ENCODE measurements at regions not wholly inside any gene's neighbourhood (a gene's known extent, or its start where the extent isn't known, plus 50 kb on each side); places are given as distances from the start of the nearest gene placed in this dataset.

GRCh38 chr5:18305288-18305924 lies 671.1 kb downstream of the TAF11L14 start:
- H3K4me2 ChIP-seq, result no peak overlapping the region
- no peak for TF ChIP-seq Cebpa-rat (IDR thresholded peaks at IDR 0.05)
- H3K4me3 ChIP-seq, result no peak overlapping the region
- H3K4me1 ChIP-seq, result no peaks in the 10 kb centered on the region
- H3K9me3 ChIP-seq, result peaks cover 10% of the 10 kb centered on the region
- no peaks in the 10 kb centered on the region for H4K20me1 ChIP-seq
- no peaks in the 10 kb centered on the region for H3K27me3 ChIP-seq
- H3K36me3 ChIP-seq, result no peaks in the 10 kb centered on the region
- no peak overlapping the region for H3K9ac ChIP-seq
- no peak overlapping the region for H3K27ac ChIP-seq

GRCh38 chr5:18311266-18311665 lies 677.0 kb downstream of the TAF11L14 start:
- H4K20me1 ChIP-seq, result no peaks in the 10 kb centered on the region
- H3K9ac ChIP-seq, result no peak overlapping the region
- TF ChIP-seq Cebpa-rat (IDR thresholded peaks at IDR 0.05), result no peak
- H3K4me1 ChIP-seq, result no peaks in the 10 kb centered on the region
- H3K9me3 ChIP-seq, result peaks cover 10% of the 10 kb centered on the region
- H3K4me2 ChIP-seq, result no peak overlapping the region
- H3K4me3 ChIP-seq, result no peak overlapping the region
- H3K36me3 ChIP-seq, result no peaks in the 10 kb centered on the region
- no peak overlapping the region for H3K27ac ChIP-seq
- no peaks in the 10 kb centered on the region for H3K27me3 ChIP-seq

GRCh38 chr5:18312016-18312415 lies 677.8 kb downstream of the TAF11L14 start:
- no peaks in the 10 kb centered on the region for H4K20me1 ChIP-seq
- no peak overlapping the region for H3K9ac ChIP-seq
- H3K36me3 ChIP-seq, result no peaks in the 10 kb centered on the region
- no peak for TF ChIP-seq Cebpa-rat (IDR thresholded peaks at IDR 0.05)
- no peak overlapping the region for H3K4me2 ChIP-seq
- peaks cover 10% of the 10 kb centered on the region for H3K9me3 ChIP-seq
- H3K4me3 ChIP-seq, result no peak overlapping the region
- H3K27me3 ChIP-seq, result no peaks in the 10 kb centered on the region
- no peak overlapping the region for H3K27ac ChIP-seq
- no peaks in the 10 kb centered on the region for H3K4me1 ChIP-seq

GRCh38 chr5:18314192-18314778 lies 680.0 kb downstream of the TAF11L14 start:
- no peak overlapping the region for H3K4me2 ChIP-seq
- H3K27me3 ChIP-seq, result no peaks in the 10 kb centered on the region
- H3K4me1 ChIP-seq, result no peaks in the 10 kb centered on the region
- H3K4me3 ChIP-seq, result no peak overlapping the region
- TF ChIP-seq Cebpa-rat (IDR thresholded peaks at IDR 0.05), result no peak
- peaks cover 4% of the 10 kb centered on the region for H3K9me3 ChIP-seq
- H4K20me1 ChIP-seq, result no peaks in the 10 kb centered on the region
- no peak overlapping the region for H3K9ac ChIP-seq
- H3K36me3 ChIP-seq, result no peaks in the 10 kb centered on the region
- H3K27ac ChIP-seq, result no peak overlapping the region

- H3K4me3 ChIP-seq, result no peak overlapping the region
- H3K27me3 ChIP-seq, result no peaks in the 10 kb centered on the region
- no peak for TF ChIP-seq Cebpa-rat (IDR thresholded peaks at IDR 0.05)
- peaks cover 5% of the 10 kb centered on the region; the same call in 1 of the 2 replicates for H3K9me3 ChIP-seq
- H3K4me2 ChIP-seq, result no peak overlapping the region
- H3K36me3 ChIP-seq, result no peaks in the 10 kb centered on the region
- H4K20me1 ChIP-seq, result no peaks in the 10 kb centered on the region
- no peak overlapping the region for H3K27ac ChIP-seq
- H3K9ac ChIP-seq, result no peak overlapping the region
- no peaks in the 10 kb centered on the region for H3K4me1 ChIP-seq
Measured at GRCh38 chr5:18321262-18321942, 687.1 kb downstream of the TAF11L14 start.

- H3K4me3 ChIP-seq, result no peak overlapping the region
- no peak overlapping the region for H3K9ac ChIP-seq
- H3K27me3 ChIP-seq, result no peaks in the 10 kb centered on the region
- no peak overlapping the region for H3K27ac ChIP-seq
- H4K20me1 ChIP-seq, result no peaks in the 10 kb centered on the region
- no peak overlapping the region for H3K4me2 ChIP-seq
- no peak for TF ChIP-seq Cebpa-rat (IDR thresholded peaks at IDR 0.05)
- peaks cover 5% of the 10 kb centered on the region; the same call in 1 of the 2 replicates for H3K9me3 ChIP-seq
- H3K36me3 ChIP-seq, result no peaks in the 10 kb centered on the region
- H3K4me1 ChIP-seq, result no peaks in the 10 kb centered on the region
Measured at GRCh38 chr5:18323891-18324290, 689.6 kb downstream of the TAF11L14 start.

GRCh38 chr5:18325431-18325830 lies 691.2 kb downstream of the TAF11L14 start:
- no peak for TF ChIP-seq Cebpa-rat (IDR thresholded peaks at IDR 0.05)
- Histone ChIP-seq H3K9ac (no peak overlapping the region), H3K4me1 (no peaks in the 10 kb centered on the region), H3K27me3 (no peaks in the 10 kb centered on the region), H3K4me2 (no peak overlapping the region), H3K4me3 (no peak overlapping the region), H3K27ac (no peak overlapping the region), H3K9me3 (peaks cover 5% of the 10 kb centered on the region; the same call in 1 of the 2 replicates), H3K36me3 (no peaks in the 10 kb centered on the region), H4K20me1 (no peaks in the 10 kb centered on the region)

GRCh38 chr5:18329328-18329727 lies 695.1 kb downstream of the TAF11L14 start:
- peaks cover 5% of the 10 kb centered on the region; the same call in 1 of the 2 replicates for H3K9me3 ChIP-seq
- H3K9ac ChIP-seq, result no peak overlapping the region
- no peak overlapping the region for H3K27ac ChIP-seq
- H4K20me1 ChIP-seq, result no peaks in the 10 kb centered on the region
- H3K4me3 ChIP-seq, result no peak overlapping the region
- no peaks in the 10 kb centered on the region for H3K4me1 ChIP-seq
- H3K4me2 ChIP-seq, result no peak overlapping the region
- H3K27me3 ChIP-seq, result no peaks in the 10 kb centered on the region
- no peaks in the 10 kb centered on the region for H3K36me3 ChIP-seq
- no peak for TF ChIP-seq Cebpa-rat (IDR thresholded peaks at IDR 0.05)

- no peak overlapping the region for H3K9ac ChIP-seq
- no peak overlapping the region for H3K4me2 ChIP-seq
- H3K4me3 ChIP-seq, result no peak overlapping the region
- no peak for TF ChIP-seq Cebpa-rat (IDR thresholded peaks at IDR 0.05)
- no peaks in the 10 kb centered on the region for H3K9me3 ChIP-seq
- H3K36me3 ChIP-seq, result no peaks in the 10 kb centered on the region
- H3K4me1 ChIP-seq, result no peaks in the 10 kb centered on the region
- no peak overlapping the region for H3K27ac ChIP-seq
- no peaks in the 10 kb centered on the region for H4K20me1 ChIP-seq
- H3K27me3 ChIP-seq, result no peaks in the 10 kb centered on the region
Measured at GRCh38 chr5:18333841-18334240, 699.6 kb downstream of the TAF11L14 start.

- H3K9ac ChIP-seq, result no peak overlapping the region
- H3K4me1 ChIP-seq, result no peaks in the 10 kb centered on the region
- H3K9me3 ChIP-seq, result no peaks in the 10 kb centered on the region
- H3K36me3 ChIP-seq, result no peaks in the 10 kb centered on the region
- H3K27ac ChIP-seq, result no peak overlapping the region
- H3K27me3 ChIP-seq, result no peaks in the 10 kb centered on the region
- no peak overlapping the region for H3K4me2 ChIP-seq
- H3K4me3 ChIP-seq, result no peak overlapping the region
- TF ChIP-seq Cebpa-rat (IDR thresholded peaks at IDR 0.05), result no peak
- no peaks in the 10 kb centered on the region for H4K20me1 ChIP-seq
Measured at GRCh38 chr5:18334949-18335348, 700.7 kb downstream of the TAF11L14 start.

All from BLaER1 (cell line).